EH (cell line): ENCODE measurements at regions not wholly inside any gene's neighbourhood (a gene's known extent, or its start where the extent isn't known, plus 50 kb on each side); places are given as distances from the start of the nearest gene placed in this dataset.
A peak's percentile ranks its signal among the peaks of the same experiment; 100 is the strongest.

Experiments used
- DNase-seq: peaks from one replicate; pipeline ENCODE4 v3.0.0-alpha.2; 2015; ENCODE audit warnings: low read depth

DNA sequence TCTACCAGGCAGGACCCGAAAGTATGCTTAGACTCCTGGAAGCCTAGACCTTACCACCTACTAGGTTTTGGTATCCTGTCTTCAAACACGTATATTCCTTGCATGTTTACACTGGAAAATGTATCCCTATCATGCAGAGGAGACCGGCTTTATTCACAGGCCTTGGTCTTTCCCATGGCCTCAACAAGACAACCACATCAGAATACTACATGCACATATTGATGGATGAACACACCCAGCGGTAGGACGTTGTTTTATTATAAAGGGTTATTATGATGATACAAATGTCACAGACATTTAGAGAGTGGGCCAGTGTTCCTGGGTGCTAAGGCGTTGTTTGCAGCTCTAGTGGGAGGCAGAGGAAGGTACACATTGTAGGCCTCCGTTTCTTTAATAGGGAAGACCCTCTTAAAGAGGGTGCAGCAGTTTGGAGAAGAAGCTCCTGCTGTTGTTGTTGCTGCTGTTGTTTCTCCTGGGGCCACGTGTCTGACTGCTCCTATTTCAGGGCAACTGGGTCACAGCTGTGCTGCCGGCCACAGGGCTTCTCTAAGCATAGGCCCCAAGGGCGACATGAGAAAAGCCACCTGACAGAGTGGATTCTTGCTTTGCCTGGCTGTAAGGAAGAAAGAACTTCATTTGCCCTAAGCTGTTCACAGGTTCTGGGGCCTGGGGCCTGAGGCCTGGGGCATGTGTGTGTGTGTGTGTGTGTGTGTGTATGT is 98.3 kb upstream of the SASH1 start:
- DNase-seq = no peak

DNA sequence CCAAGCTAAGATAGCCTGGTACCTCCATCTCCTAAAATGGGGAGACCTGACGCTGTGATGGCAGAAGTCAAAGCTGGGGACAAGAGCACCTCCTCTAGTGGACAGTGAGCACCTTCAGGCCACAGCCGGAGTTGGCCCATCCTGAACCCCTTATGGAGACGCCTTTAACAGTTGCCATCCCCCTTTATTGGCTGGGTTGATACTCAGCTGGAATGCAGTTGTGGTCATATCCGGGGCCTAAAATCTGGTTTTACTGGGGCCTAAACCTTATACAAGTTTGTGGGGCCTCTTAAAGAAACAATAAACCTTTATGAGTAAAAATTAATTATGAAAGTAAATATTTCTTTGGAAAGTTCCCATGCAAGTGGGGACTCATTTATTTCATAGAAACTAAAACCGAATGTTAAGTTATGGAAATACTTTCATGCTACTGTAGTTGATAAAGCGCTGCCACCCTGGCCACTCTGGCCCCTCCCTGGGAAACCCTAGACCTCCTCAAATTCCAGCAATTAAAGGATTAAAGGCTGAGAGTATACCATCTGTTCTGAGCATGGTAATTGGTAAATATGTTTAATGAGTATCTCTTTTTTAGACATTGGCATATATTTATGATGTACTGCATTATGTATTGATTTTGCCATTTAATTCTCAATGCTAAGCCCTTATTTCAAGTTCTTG is 95.1 kb upstream of the SASH1 start:
- no peak for DNase-seq

DNA sequence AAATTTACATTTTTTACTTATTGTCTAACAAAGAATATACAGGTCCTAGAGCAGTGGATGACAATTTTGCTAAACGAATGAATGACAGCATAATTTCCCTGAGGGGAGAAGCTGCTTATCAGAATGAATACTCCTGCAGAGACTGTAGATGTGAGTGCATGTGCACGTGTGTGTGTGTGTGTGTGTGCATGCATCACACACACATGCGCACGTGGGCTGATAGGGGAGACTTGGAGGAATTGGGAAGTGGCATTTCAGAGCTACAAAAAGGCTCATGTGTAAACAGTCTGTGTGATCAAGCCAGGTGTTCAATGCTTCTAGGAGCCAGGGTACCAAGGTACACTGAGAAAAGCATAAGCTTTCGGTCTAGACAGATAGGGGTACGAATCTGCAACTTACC is 93.5 kb upstream of the SASH1 start:
- no peak for DNase-seq

GRCh38 chr6:148249679-148250375 is 92.8 kb upstream of the SASH1 start:
- no peak for DNase-seq

DNA sequence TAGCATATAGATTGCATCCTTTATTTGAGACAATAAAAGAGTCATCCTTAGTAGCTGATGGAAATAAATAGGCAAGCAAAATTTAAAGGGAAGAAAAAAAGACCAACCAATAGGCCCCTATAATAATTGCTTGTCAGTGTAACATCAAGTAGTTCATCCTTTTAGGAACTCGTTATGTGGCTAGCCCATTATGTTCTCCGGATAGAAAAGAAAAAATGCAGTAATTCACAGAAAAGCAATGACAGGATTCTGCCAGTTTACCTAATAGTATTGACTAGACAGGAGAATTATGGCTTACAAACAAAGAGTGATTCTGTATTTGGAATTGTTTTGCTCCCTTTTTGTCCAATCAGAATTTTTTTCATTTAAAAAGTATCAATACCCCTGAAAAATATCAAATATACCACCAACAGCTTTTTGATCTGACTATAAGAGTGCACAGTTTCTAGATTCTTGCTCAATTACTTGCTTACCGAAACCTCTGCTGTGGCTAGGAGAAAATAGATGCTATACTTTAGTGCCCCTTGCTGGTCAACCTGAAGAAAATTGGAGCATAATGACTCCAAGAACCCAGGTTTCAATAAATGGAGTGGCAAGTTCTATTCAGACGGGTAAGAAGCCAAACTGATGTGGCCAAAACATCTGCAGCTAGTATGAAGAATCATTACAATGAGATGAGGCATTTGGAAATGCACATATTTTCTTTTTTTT is 91.5 kb upstream of the SASH1 start:
- peak; percentile 75 for DNase-seq

GRCh38 chr6:148251891-148252290 is 90.7 kb upstream of the SASH1 start:
- no peak for DNase-seq

GRCh38 chr6:148257810-148258209 is 84.8 kb upstream of the SASH1 start:
- DNase-seq = no peak

GRCh38 chr6:148258868-148259267 is 83.8 kb upstream of the SASH1 start:
- no peak for DNase-seq

DNA sequence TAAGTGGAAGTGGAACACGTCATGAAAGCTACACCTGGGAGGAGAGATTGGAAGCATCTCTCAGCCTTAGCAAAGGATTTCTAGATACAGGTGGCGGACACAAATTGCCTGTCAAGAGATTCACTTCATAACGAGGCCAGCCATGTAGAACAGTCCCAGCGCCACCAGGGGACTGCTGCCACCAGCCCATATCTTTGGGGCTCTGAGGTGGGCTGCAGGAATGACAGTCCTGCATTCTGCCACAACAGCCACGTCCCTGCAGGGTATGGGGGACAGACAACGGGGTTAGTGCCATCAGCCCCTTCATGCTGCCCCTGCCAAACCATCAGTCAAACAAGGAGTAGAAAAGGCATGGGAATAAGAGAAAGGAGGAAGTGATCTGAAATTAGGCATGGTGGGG is 81.2 kb upstream of the SASH1 start:
- DNase-seq = no peak

GRCh38 chr6:148263010-148263409 is 79.6 kb upstream of the SASH1 start:
- no peak for DNase-seq

DNA sequence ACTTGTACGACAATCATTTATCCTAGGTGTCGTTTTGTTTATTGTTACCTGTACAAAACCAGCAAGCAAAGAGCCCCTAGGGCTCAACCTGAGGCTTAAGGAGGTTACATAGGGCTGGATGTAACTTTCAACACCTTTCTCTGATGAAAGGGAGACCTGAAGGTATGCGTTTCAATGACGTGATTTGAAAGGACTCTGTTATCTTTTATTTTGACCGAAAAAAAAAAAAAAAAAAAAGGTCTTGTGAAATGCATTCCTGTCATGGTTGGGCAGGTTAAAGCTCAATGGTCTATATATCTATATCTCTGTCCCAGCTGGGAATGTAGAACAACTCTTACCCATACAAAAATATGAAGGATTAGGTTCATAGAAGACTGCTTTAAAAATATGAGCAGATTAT is 78.7 kb upstream of the SASH1 start:
- DNase-seq = no peak

- no peak for DNase-seq
Measured at GRCh38 chr6:148265054-148265453, 77.6 kb upstream of the SASH1 start.

DNA sequence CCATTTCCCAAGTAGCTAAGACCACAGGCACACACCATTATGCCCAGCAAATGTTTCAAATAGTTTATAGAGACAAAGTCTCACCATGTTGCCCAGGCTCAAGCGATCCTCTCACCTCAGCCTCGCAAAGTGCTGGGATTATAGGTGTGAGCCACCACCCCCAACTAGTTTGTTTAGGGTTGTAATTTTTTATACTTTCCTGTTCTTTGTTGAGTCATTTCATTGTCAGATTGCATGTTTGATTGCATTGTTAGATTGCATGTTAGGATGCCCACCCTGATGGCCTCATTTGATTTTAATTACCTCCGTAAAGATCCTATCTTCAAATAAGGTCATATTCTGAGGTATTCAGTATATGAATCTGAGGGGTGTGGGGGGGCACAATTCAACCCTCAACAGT is 73.3 kb upstream of the SASH1 start:
- peak; percentile 18 for DNase-seq

DNA sequence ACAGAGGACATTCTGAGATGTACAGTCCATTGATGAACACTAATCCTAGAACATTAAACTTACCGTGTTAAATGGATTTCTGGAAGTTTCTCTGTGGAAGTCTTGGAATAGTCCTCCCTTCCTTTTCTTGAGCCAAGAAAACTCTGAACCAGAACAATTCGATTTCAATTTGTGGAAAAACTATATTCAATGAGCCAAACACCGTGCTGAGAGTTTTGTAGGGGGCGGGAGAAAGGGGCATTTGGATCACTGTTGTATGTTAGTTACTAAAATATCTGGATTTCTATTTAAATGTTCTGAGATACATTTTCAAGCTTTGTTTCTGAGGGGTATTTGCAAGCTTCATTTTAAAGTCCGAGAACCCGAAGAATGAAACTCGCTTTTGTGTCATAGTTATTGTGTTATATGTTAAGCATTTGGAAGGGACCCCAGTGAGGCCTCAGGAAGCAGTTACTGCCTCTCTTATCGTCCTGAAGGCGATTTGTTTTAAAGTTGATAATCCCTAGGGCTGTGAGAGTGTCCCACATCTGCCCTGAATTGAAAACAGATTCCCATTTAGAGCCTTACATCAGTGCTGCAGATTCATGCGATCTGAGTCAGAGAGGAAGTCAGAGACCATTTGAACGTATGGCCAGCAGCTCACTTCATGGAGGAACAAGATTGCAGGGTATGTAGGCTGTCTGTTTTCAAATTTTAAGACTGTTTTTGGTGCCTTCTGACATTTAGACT is 70.8 kb upstream of the SASH1 start:
- DNase-seq = peak; percentile 98

GRCh38 chr6:148272597-148272996 is 70.0 kb upstream of the SASH1 start:
- DNase-seq = peak; percentile 22

- peak; percentile 52 for DNase-seq
Measured at GRCh38 chr6:148273962-148274752, 68.5 kb upstream of the SASH1 start.

GRCh38 chr6:148274809-148275208 is 67.8 kb upstream of the SASH1 start:
- no peak for DNase-seq

GRCh38 chr6:148285205-148285604 is 57.4 kb upstream of the SASH1 start:
- DNase-seq = peak; percentile 57

- DNase-seq = no peak
Measured at GRCh38 chr6:148286563-148286962, 56.1 kb upstream of the SASH1 start.

- no peak for DNase-seq
Measured at GRCh38 chr6:148287623-148288333, 54.9 kb upstream of the SASH1 start.
